H1 (cell line): ENCODE measurements at regions not wholly inside any gene's neighbourhood (a gene's known extent, or its start where the extent isn't known, plus 50 kb on each side); places are given as distances from the start of the nearest gene placed in this dataset.

Experiments used
- BRCA1 ChIP-seq: IDR thresholded peaks from 2 replicates; pipeline ENCODE4 v1.6.1; 2012; ENCODE audit warnings: low read depth, low read length, improper control_type of control experiment
- CBX8 ChIP-seq: fragments of 300-800, 300-1000 bp; sonication (generic); IDR thresholded peaks from 2 replicates; pipeline ENCODE4 v1.7.1; 2016; ENCODE audit warnings: low read depth, low read length, borderline replicate concordance
- CHD1 ChIP-seq: IDR thresholded peaks from 2 replicates; pipeline ENCODE4 v1.6.1; 2012; ENCODE audit warnings: low read depth, low read length, improper control_type of control experiment
- EP300 ChIP-seq, 2 experiments: IDR thresholded peaks; 1 replicate in 1 of 2; 2 replicates in 1 of 2; pipeline ENCODE4 v1.6.1; 2011 to 2012; ENCODE audit warnings: low read depth in 2 of 2, low read length in 2 of 2, mild to moderate bottlenecking in 2 of 2, borderline replicate concordance in 1 of 2, inconsistent platforms in 1 of 2, moderate library complexity in 1 of 2
- EZH2 ChIP-seq: fragments of 200-600 bp; sonication (generic); IDR thresholded peaks from 2 replicates; pipeline ENCODE4 v1.7.1; 2012; ENCODE audit warnings: low read depth, mild to moderate bottlenecking, moderate library complexity, low read length, inconsistent platforms; ENCODE audit not compliant: severe bottlenecking
- SIX5 ChIP-seq: IDR thresholded peaks from 2 replicates; pipeline ENCODE4 v1.6.1; 2011; ENCODE audit warnings: mild to moderate bottlenecking, low read depth, low read length
- SP2 ChIP-seq: IDR thresholded peaks from 2 replicates; pipeline ENCODE4 v1.6.1; 2012; ENCODE audit warnings: mild to moderate bottlenecking, low read length, inconsistent platforms
- SUZ12 ChIP-seq: fragments of 200-600 bp; sonication (generic); IDR thresholded peaks from 2 replicates; pipeline ENCODE4 v1.6.1; 2012; ENCODE audit warnings: mild to moderate bottlenecking, inconsistent platforms, low read length, moderate library complexity, mixed read lengths
- TCF12 ChIP-seq: IDR thresholded peaks from 2 replicates; pipeline ENCODE4 v1.6.1; 2011; ENCODE audit warnings: low read depth, mild to moderate bottlenecking, low read length
- TF ChIP-seq, protein P1 (sequence below): IDR thresholded peaks from 2 replicates; pipeline ENCODE4 v1.6.1; 2012; ENCODE audit warnings: inconsistent platforms

GRCh38 chr3:191634902-191635301, 173.9 kb downstream of the PYDC2 start (continued):
- no peak for TF ChIP-seq TCF12
- TF ChIP-seq, protein P1, sequence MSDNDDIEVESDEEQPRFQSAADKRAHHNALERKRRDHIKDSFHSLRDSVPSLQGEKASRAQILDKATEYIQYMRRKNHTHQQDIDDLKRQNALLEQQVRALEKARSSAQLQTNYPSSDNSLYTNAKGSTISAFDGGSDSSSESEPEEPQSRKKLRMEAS: no peak
- no peak for TF ChIP-seq SUZ12
- no peak for TF ChIP-seq CHD1
- no peak for TF ChIP-seq EZH2
- TF ChIP-seq CBX8: no peak
- no peak for TF ChIP-seq SIX5
- TF ChIP-seq SP2: no peak
- TF ChIP-seq EP300 (IDR thresholded peaks at IDR 0.05; ENCODE audit: borderline replicate concordance in 1 of 2, low read depth in 2 of 2, low read length in 2 of 2): no peak
- TF ChIP-seq BRCA1: no peak
